IMR-90 (cell line): ENCODE measurements at regions not wholly inside any gene's neighbourhood (a gene's known extent, or its start where the extent isn't known, plus 50 kb on each side); places are given as distances from the start of the nearest gene placed in this dataset.

Experiments
- ATAC-seq: fragments of 200-7000 bp; cut with Tn5 transposase; 2 replicates; pipeline ENCODE4 v1.9.1; 2020; ENCODE audit warnings: low read depth, mild to moderate bottlenecking, moderate library complexity
- BruUV-seq: library from RNA; stranded (reverse); fragments of 400-500 nt; replicated peaks from 2 replicates; lab custom pipeline; 2021; lab: Mats Ljungman, UMichigan
- CTCF ChIA-PET: fragments of 300-600 bp; formaldehyde crosslinking; extraction: SDS; loops from one replicate; lab custom pipeline; 2021; ENCODE audit warnings: antibody characterized with exemption; lab: Yijun Ruan, JAX
- POLR2A ChIA-PET: fragments of 300-600 bp; sonication (Branson Sonifier 250); formaldehyde crosslinking; loops from one replicate; lab custom pipeline; 2022; ENCODE audit warnings: antibody characterized with exemption; ENCODE audit not compliant: unreplicated experiment; lab: Charles Lee
- DNase-seq: peaks from one replicate; pipeline ENCODE4 v3.0.0; 2013
- H2AFZ ChIP-seq: replicated peaks from 2 replicates; pipeline ENCODE3; 2013; ENCODE audit warnings: low read length, mild to moderate bottlenecking; ENCODE audit not compliant: poor library complexity
- H2AK5ac ChIP-seq: 2 replicates; pipeline ENCODE4 v1.6.1; 2013; ENCODE audit warnings: low read depth, low read length, inconsistent platforms
- H2AK9ac ChIP-seq: replicated peaks from 2 replicates; pipeline ENCODE3; 2013; ENCODE audit warnings: mild to moderate bottlenecking, low read depth, low read length, moderate library complexity; ENCODE audit not compliant: poor library complexity
- H2BK120ac ChIP-seq: 2 replicates; pipeline ENCODE4 v1.6.1; 2013; ENCODE audit warnings: low read depth, low read length, inconsistent platforms
- H2BK15ac ChIP-seq: 3 replicates; pipeline ENCODE4 v1.6.1; 2013; ENCODE audit warnings: low read depth, low read length, inconsistent platforms
- H2BK20ac ChIP-seq: 2 replicates; pipeline ENCODE4 v1.6.1; 2013; ENCODE audit warnings: low read depth, mild to moderate bottlenecking, inconsistent platforms, low read length, moderate library complexity
- H2BK5ac ChIP-seq: 2 replicates; pipeline ENCODE4 v1.6.1; 2013; ENCODE audit warnings: mild to moderate bottlenecking, low read depth, low read length, inconsistent platforms; ENCODE audit not compliant: poor library complexity, severe bottlenecking
- H3K14ac ChIP-seq: replicated peaks from 2 replicates; pipeline ENCODE4 v1.6.1; 2013; ENCODE audit warnings: low read depth, low read length, inconsistent platforms
- H3K18ac ChIP-seq: 2 replicates; pipeline ENCODE4 v1.6.1; 2013; ENCODE audit warnings: low read depth, low read length, control low read depth
- H3K23ac ChIP-seq: 2 replicates; pipeline ENCODE4 v1.6.1; 2013; ENCODE audit warnings: low read depth, low read length, inconsistent platforms
- H3K27ac ChIP-seq: 2 replicates; pipeline ENCODE4 v1.5.1; 2013; ENCODE audit warnings: mild to moderate bottlenecking, control low read depth, low read length; ENCODE audit not compliant: insufficient read depth
- H3K27me3 ChIP-seq: 2 replicates; pipeline ENCODE4 v1.6.1; 2013; ENCODE audit warnings: low read length; ENCODE audit not compliant: control insufficient read depth, insufficient read depth
- H3K36me3 ChIP-seq: 2 replicates; pipeline ENCODE4 v1.6.1; 2013; ENCODE audit warnings: low read length, mixed read lengths; ENCODE audit not compliant: control insufficient read depth, insufficient read depth
- H3K4ac ChIP-seq: 2 replicates; pipeline ENCODE4 v1.6.1; 2013; ENCODE audit warnings: low read depth, low read length, inconsistent platforms
- H3K4me1 ChIP-seq: 2 replicates; pipeline ENCODE4 v1.6.1; 2013; ENCODE audit warnings: low read length, mixed read lengths; ENCODE audit not compliant: control insufficient read depth, insufficient read depth
- H3K4me2 ChIP-seq: 2 replicates; pipeline ENCODE4 v1.6.1; 2013; ENCODE audit warnings: low read depth, mild to moderate bottlenecking, control low read depth, low read length, moderate library complexity
- H3K4me3 ChIP-seq: 2 replicates; pipeline ENCODE4 v1.5.1; 2013; ENCODE audit warnings: low read depth, mild to moderate bottlenecking, control low read depth, low read length, moderate library complexity; ENCODE audit not compliant: insufficient read depth
- H3K56ac ChIP-seq: 2 replicates; pipeline ENCODE4 v1.6.1; 2013; ENCODE audit warnings: low read length, inconsistent platforms; ENCODE audit not compliant: insufficient read depth; ENCODE audit errors: extremely low read depth
- H3K79me1 ChIP-seq, 2 experiments: 2 replicates each; pipeline ENCODE4 v1.6.1; 2013; ENCODE audit warnings: low read length in 2 of 2, inconsistent platforms in 1 of 2, low read depth in 1 of 2
- H3K9ac ChIP-seq: 2 replicates; pipeline ENCODE4 v1.6.1; 2013; ENCODE audit warnings: low read depth, low read length, control low read depth
- H3K9me1 ChIP-seq: 2 replicates; pipeline ENCODE4 v1.6.1; 2013; ENCODE audit warnings: low read length, inconsistent platforms; ENCODE audit not compliant: insufficient read depth
- H3K9me3 ChIP-seq: 2 replicates; pipeline ENCODE4 v1.6.1; 2013; ENCODE audit warnings: low read length; ENCODE audit not compliant: control insufficient read depth, insufficient read depth
- H4K20me1 ChIP-seq: 2 replicates; pipeline ENCODE4 v1.6.1; 2013; ENCODE audit warnings: low read length, inconsistent platforms; ENCODE audit not compliant: insufficient read depth
- H4K5ac ChIP-seq: 2 replicates; pipeline ENCODE4 v1.6.1; 2013; ENCODE audit warnings: mild to moderate bottlenecking, low read depth, low read length, control low read depth
- H4K8ac ChIP-seq, 2 experiments: 2 replicates each; pipeline ENCODE4 v1.6.1; 2013; ENCODE audit warnings: low read depth in 2 of 2, low read length in 2 of 2, control low read depth in 1 of 2, inconsistent platforms in 1 of 2
- H4K91ac ChIP-seq: 2 replicates; pipeline ENCODE4 v1.6.1; 2013; ENCODE audit warnings: low read depth, low read length, inconsistent platforms; ENCODE audit not compliant: insufficient read depth
- CHD1 ChIP-seq: IDR thresholded peaks from 2 replicates; pipeline ENCODE4 v1.6.1; 2012; ENCODE audit warnings: low read depth, low read length, improper control_type of control experiment
- WGBS, 2 experiments: methylation state at CpG; one replicate each; pipeline versions ENCODE4 v1.1.5 to v1.1.7; 2013; ENCODE audit warnings: missing lambda C conversion rate in 2 of 2; ENCODE audit not compliant: insufficient read length in 1 of 2; ENCODE audit errors: extremely low coverage in 2 of 2; 5-methylcytosine and 5-hydroxymethylcytosine counted together
- dilution Hi-C: fragments of 300-500 bp; cut with HindIII; formaldehyde crosslinking; loops from one replicate; pipeline ENCODE4 v1.14.3; 2018; ENCODE audit warnings: low sequenced_read_pairs; ENCODE audit not compliant: unreplicated experiment
- in situ Hi-C: fragments of 300-500 bp; cut with MboI; formaldehyde crosslinking; loops from 3 replicates; pipeline ENCODE4 v1.14.3; 2019; ENCODE audit warnings: low sequenced_read_pairs, inconsistent platforms, mixed read lengths
- intact Hi-C: fragments of 100-400 bp; cut with micrococcal nuclease; formaldehyde crosslinking; loops from 2 replicates; pipeline ENCODE4 v1.10.0; 2022
- TF ChIP-seq, protein P1 (sequence below): fragments of 150-350 bp; IDR thresholded peaks from 2 replicates; pipeline ENCODE4 v1.6.1; 2016; ENCODE audit warnings: low read depth, mild to moderate bottlenecking, low read length, moderate library complexity, borderline replicate concordance

DNA sequence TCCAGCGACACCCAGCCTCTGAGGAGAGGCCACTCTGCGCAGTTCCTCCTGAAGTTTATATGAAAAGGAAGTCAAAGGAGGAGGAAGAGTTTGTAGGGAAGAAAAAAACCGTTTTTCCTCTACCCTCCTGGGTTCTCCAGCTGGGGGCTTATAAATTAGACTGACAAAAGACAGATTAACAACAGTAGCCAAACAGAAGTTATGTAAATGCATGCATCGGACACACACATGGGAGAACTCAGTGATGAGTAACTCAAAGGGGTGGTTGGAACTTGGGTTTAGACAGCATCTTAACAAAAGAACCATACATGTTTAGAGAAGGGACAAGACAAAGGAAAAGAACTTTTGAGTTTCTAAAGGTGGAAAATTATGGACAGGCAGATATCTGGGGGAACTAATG is 71.2 kb downstream of the CD24 start:
- no peak for DNase-seq
- in situ Hi-C loops (no loop called here), dilution Hi-C loops (no loop called here), intact Hi-C loops (no loop called here)
- Histone ChIP-seq H3K27ac (no peak overlapping the region), H4K8ac (no peak overlapping the region), H3K14ac (no peak overlapping the region), H3K4me1 (no peaks in the 10 kb centered on the region), H3K9ac (no peak overlapping the region), H3K4ac (no peak overlapping the region), H4K91ac (no peak overlapping the region), H3K79me1 (no peaks in the 10 kb centered on the region), H2AK9ac (no peak overlapping the region), H3K4me2 (no peak overlapping the region), H3K9me1 (no peaks in the 10 kb centered on the region), H3K36me3 (no peaks in the 10 kb centered on the region), H3K18ac (no peak overlapping the region), H2AK5ac (no peak overlapping the region), H4K5ac (no peak overlapping the region), H2BK15ac (no peak overlapping the region), H4K20me1 (no peaks in the 10 kb centered on the region), H3K23ac (no peak overlapping the region), H2AFZ (no peak overlapping the region), H3K56ac (no peak overlapping the region), H3K4me3 (no peak overlapping the region), H3K27me3 (peaks cover 2% of the 10 kb centered on the region), H3K9me3 (no peaks in the 10 kb centered on the region), H2BK120ac (no peak overlapping the region), H2BK5ac (no peak overlapping the region), H2BK20ac (no peak overlapping the region)
- WGBS, 2 experiments, result no CpG with 5 or more reads among the region's 4 CpGs
- ChIA-PET POLR2A (no interaction called here), CTCF (no interaction called here)
- no TSS peak for BruUV-seq
- TF ChIP-seq CHD1, result no peak
- TF ChIP-seq, protein P1, sequence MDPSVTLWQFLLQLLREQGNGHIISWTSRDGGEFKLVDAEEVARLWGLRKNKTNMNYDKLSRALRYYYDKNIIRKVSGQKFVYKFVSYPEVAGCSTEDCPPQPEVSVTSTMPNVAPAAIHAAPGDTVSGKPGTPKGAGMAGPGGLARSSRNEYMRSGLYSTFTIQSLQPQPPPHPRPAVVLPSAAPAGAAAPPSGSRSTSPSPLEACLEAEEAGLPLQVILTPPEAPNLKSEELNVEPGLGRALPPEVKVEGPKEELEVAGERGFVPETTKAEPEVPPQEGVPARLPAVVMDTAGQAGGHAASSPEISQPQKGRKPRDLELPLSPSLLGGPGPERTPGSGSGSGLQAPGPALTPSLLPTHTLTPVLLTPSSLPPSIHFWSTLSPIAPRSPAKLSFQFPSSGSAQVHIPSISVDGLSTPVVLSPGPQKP, result no peak
- ATAC-seq, result no peak
